H1 (cell line): ENCODE measurements at regions not wholly inside any gene's neighbourhood (a gene's known extent, or its start where the extent isn't known, plus 50 kb on each side); places are given as distances from the start of the nearest gene placed in this dataset.

Experiments
- BCL11A ChIP-seq, 2 experiments: IDR thresholded peaks; one replicate each; pipeline ENCODE4 v1.6.1; 2011; ENCODE audit warnings: low read depth in 2 of 2, low read length in 2 of 2, mild to moderate bottlenecking in 2 of 2
- CHD7 ChIP-seq: fragments of 300-600 bp; sonication (generic); IDR thresholded peaks from 2 replicates; pipeline ENCODE4 v1.7.1; 2012; ENCODE audit warnings: low read length, moderate library complexity, mild to moderate bottlenecking, inconsistent platforms; ENCODE audit not compliant: insufficient replicate concordance
- CTCF ChIP-seq, 3 experiments: IDR thresholded peaks; 1 replicate in 2 of 3; 2 replicates in 1 of 3; pipeline versions ENCODE4 v1.5.1 to v1.6.1; 2011; ENCODE audit warnings: low read length in 3 of 3, mild to moderate bottlenecking in 3 of 3, inconsistent platforms in 2 of 3, low read depth in 1 of 3, moderate library complexity in 1 of 3; ENCODE audit not compliant: insufficient read depth in 1 of 3; ENCODE audit errors: control extremely low read depth in 1 of 3
- MAFK ChIP-seq: IDR thresholded peaks from 2 replicates; pipeline ENCODE4 v1.6.1; 2012; ENCODE audit warnings: low read depth, mild to moderate bottlenecking, improper control_type of control experiment, low read length
- POLR2A ChIP-seq, 2 experiments: IDR thresholded peaks; 1 replicate in 1 of 2; 2 replicates in 1 of 2; pipeline ENCODE4 v1.6.1; 2011; ENCODE audit warnings: low read depth in 2 of 2, low read length in 2 of 2, mild to moderate bottlenecking in 2 of 2; ENCODE audit errors: control extremely low read depth in 1 of 2
- POU5F1 ChIP-seq: IDR thresholded peaks from 2 replicates; pipeline ENCODE4 v1.6.1; 2011; ENCODE audit warnings: low read depth, mild to moderate bottlenecking, low read length, moderate library complexity
- SP2 ChIP-seq: IDR thresholded peaks from 2 replicates; pipeline ENCODE4 v1.6.1; 2012; ENCODE audit warnings: mild to moderate bottlenecking, low read length, inconsistent platforms
- YY1 ChIP-seq: IDR thresholded peaks from 2 replicates; pipeline ENCODE4 v1.6.1; 2011; ENCODE audit warnings: low read depth, mild to moderate bottlenecking, low read length

GRCh38 chr2:139798391-139798790 is 1018.2 kb upstream of the NXPH2 start (continued):
- TF ChIP-seq CHD7 (no peak), BCL11A (IDR thresholded peaks at IDR 0.05; ENCODE audit: low read depth in 2 of 2, low read length in 2 of 2) (no peak), YY1 (no peak), MAFK (no peak), SP2 (no peak), POU5F1 (no peak), POLR2A (IDR thresholded peaks at IDR 0.05; ENCODE audit: control extremely low read depth in 1 of 2, low read depth in 2 of 2, low read length in 2 of 2) (no peak), CTCF (IDR thresholded peaks at IDR 0.05; ENCODE audit: control extremely low read depth in 1 of 3, insufficient read depth in 1 of 3, low read depth in 1 of 3, low read length in 3 of 3) (no peak)
